ENCODE measurements at regions not wholly inside any gene's neighbourhood (a gene's known extent, or its start where the extent isn't known, plus 50 kb on each side); places are given as distances from the start of the nearest gene placed in this dataset.

DNA sequence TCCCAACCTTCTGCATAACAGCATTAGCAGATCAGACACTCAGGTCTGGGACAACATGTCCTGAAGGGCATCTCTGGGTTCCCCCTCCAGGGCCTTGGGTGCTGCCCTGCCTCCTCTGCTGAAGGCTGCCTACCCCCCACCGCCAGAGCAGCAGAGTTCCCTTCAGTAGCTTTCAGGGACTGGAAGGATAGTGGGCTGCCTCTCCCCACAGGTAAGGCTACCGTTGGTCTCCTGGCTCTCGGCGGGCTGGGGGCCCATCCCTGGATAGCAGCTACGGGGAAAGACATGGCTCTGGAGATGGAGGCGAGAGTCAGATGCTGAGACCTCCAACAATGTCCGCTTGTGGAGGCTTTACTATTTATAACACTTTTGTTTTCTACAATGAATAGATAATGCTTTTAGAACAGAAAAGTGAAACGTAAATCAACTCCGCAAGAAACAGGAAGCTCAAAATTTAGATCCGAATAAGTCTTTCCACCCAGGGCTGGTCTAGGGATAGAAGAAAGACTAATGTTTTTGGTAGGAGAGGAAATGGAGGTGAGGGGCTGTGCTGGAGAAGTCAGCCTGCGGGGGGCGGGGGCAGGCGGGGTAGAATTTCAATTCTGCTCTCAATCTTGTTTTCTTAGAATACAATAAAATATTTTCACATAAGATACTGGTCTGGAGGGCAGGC, 58.4 kb downstream of the ARL4C start:
- no peak for TF ChIP-seq CTCF (IDR thresholded peaks at IDR 0.05)
- no peak overlapping the region for H3K27ac ChIP-seq

DNA sequence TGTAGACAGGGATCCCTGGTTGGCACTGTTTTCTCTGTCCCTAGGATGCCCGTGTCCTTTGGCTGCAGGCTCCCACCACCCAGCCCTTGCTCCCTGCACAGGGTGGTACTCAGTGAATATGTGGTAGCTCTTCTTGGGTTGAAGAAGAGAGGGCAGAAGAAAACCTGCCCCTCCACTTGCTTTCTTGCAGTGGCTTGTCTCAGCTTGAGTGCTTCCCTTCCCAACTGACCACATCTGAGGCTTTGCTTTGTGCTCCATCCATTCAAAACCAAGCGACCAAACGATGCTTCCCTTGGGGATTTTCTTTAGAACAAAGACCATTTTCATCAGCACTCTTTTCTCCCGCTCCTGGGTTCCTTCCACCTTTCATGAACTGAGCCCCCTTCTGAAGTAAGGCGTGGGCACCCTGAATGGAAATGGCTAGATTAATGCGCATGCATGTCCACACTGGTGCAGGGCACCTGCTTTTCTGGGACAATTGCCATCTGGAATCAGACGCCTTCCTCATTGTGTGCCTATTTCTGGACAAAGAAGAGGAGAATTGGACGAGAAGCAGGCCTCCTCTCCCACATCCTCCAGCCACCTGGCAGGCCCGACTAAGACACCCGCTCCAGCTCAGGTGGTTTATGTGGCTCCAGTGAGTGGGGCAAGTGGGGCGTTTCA, 59.1 kb downstream of the ARL4C start:
- no peak overlapping the region for H3K27ac ChIP-seq
- TF ChIP-seq CTCF (IDR thresholded peaks at IDR 0.05) = no peak
- no peak for DNase-seq (ENCODE audit: low spot score)
- no peak overlapping the region for H3K4me3 ChIP-seq

More for the DNA sequence above, 58.4 kb downstream of the ARL4C start:
- DNase-seq (ENCODE audit: low spot score) = no peak
- H3K4me3 ChIP-seq = no peak overlapping the region

DNA sequence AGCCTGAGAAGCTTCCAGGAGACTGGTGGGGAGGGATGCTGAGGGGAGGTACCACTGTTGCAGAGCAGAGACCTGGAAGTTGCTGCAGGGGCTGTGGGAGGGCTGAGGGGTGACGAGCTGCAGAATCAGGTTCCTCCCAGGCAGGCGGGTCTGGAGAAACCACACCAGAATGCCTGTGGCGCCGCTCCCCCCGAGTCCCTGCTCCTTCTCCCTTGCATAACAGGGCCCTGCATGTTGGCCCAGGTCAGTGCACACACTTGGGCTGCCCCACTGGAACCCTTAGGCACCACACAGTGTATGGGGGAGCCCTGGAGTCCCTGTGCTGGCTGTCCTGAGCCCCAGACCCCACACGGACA, 60.4 kb downstream of the ARL4C start:
- DNase-seq (ENCODE audit: low spot score) = no peak
- TF ChIP-seq CTCF (IDR thresholded peaks at IDR 0.05) = no peak
- Histone ChIP-seq H3K4me3 (no peak overlapping the region), H3K27ac (peak overlapping the region in 1 of 2 donors; percentile 70)

DNA sequence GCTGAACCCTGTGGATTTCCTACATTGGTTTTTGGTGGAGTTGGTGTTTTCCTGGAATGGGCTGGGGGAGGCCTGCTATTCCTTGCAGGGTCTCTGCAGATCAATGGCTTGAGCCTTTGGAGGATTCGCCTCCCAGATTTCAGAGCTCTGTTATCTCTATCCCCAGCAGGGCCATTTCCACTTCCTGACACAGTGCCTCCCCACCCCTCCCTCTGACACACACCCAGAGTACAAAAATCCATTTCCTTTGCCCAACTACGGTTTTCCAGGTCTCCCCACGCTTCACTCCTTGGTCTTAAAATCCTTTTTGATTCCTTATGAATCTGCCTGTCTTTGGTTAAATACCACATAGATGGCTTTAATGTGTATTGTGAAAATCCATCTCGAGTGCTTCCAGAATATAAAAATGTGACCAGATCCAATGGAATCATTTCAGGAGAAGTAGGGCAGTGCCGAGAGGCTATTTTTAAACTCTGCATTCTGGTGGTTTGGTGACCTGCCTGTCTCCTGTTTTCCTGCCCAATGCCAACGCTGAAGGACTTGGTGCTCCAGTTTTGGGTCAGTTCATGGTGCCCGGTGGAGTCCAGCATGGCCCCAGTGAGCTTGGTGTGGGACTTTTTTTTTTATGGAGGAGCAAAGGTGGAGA, 60.9 kb downstream of the ARL4C start:
- Histone ChIP-seq H3K4me3 (peak overlapping the region; percentile 25), H3K27ac (peak overlapping the region in 1 of 2 donors; percentile 70)
- TF ChIP-seq CTCF (IDR thresholded peaks at IDR 0.05) = no peak
- no peak for DNase-seq (ENCODE audit: low spot score)

GRCh38 chr2:234433201-234433600, 63.7 kb downstream of the ARL4C start:
- no peak overlapping the region for H3K4me3 ChIP-seq
- H3K27ac ChIP-seq = no peak overlapping the region
- TF ChIP-seq CTCF (IDR thresholded peaks at IDR 0.05) = no peak
- no peak for DNase-seq (ENCODE audit: low spot score)

DNA sequence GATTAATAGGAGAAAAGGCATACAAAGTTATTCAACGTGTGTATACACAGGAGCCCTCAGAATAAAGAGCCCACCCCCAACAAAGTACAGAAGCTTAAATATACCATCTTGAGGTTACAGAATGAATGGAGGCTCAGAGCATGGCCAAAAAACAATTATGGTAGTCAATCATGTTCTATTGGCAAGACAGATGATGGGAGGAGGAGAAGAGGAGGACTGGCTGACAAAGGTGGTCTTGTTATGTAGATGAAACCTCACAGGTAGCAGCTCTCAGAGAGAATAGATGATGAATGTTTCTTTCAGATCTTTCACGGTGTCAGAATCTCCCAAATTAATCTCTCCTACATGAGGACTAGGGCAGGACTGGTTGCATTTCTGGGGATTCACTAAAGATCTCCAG, 66.0 kb downstream of the ARL4C start:
- DNase-seq (ENCODE audit: low spot score) = no peak
- no peak overlapping the region for H3K4me3 ChIP-seq
- no peak overlapping the region for H3K27ac ChIP-seq
- TF ChIP-seq CTCF (IDR thresholded peaks at IDR 0.05) = no peak

- H3K4me3 ChIP-seq = no peak overlapping the region
- DNase-seq (ENCODE audit: low spot score) = no peak
- H3K27ac ChIP-seq = no peak overlapping the region
- TF ChIP-seq CTCF (IDR thresholded peaks at IDR 0.05) = no peak
These were observed 67.6 kb downstream of the ARL4C start for GRCh38 chr2:234429265-234429664.
